Neutrophil (primary cell): ENCODE measurements at regions not wholly inside any gene's neighbourhood (a gene's known extent, or its start where the extent isn't known, plus 50 kb on each side); places are given as distances from the start of the nearest gene placed in this dataset.

Experiments used
- H3K27ac ChIP-seq: fragments of 200-600 bp; sonication (generic); 2 replicates; pipeline ENCODE4 v1.5.1; 2016; ENCODE audit warnings: mild to moderate bottlenecking, moderate library complexity
- H3K27me3 ChIP-seq: fragments of 200-600 bp; sonication (generic); 2 replicates; pipeline ENCODE4 v1.6.0; 2016; ENCODE audit warnings: mild to moderate bottlenecking
- H3K36me3 ChIP-seq: fragments of 200-600 bp; sonication (generic); 2 replicates; pipeline ENCODE4 v1.5.1; 2017
- H3K4me1 ChIP-seq, 2 experiments: fragments of 200-600 bp in 1 of 2; sonication (generic) in 1 of 2; 1 replicate in 1 of 2; 2 replicates in 1 of 2; pipeline versions ENCODE4 v1.5.1 to v1.6.1; 2013 to 2016; ENCODE audit warnings: low read depth in 1 of 2, low read length in 1 of 2, mild to moderate bottlenecking in 1 of 2, moderate library complexity in 1 of 2; ENCODE audit not compliant: control insufficient read depth in 1 of 2, insufficient read depth in 1 of 2
- H3K4me3 ChIP-seq, 2 experiments: fragments of 200-600 bp in 1 of 2; sonication (generic) in 1 of 2; 1 replicate in 1 of 2; 2 replicates in 1 of 2; pipeline ENCODE4 v1.5.1; 2013 to 2016; ENCODE audit warnings: low read depth in 1 of 2, low read length in 1 of 2, mild to moderate bottlenecking in 1 of 2, moderate library complexity in 1 of 2
- H3K9me3 ChIP-seq: fragments of 200-600 bp; sonication (generic); 2 replicates; pipeline ENCODE4 v1.5.1; 2016
- CTCF ChIP-seq: fragments of 200-600 bp; sonication (generic); IDR thresholded peaks from 2 replicates; pipeline ENCODE4 v1.5.1; 2016; ENCODE audit warnings: antibody characterized with exemption

GRCh38 chr2:181218401-181218821 is 238.0 kb downstream of the UBE2E3 start:
- H3K4me1 ChIP-seq = no peaks in the 10 kb centered on the region
- no peaks in the 10 kb centered on the region for H3K9me3 ChIP-seq
- H3K27me3 ChIP-seq = no peaks in the 10 kb centered on the region
- H3K4me3 ChIP-seq = no peak overlapping the region
- H3K27ac ChIP-seq = no peak overlapping the region
- no peak for TF ChIP-seq CTCF
- no peaks in the 10 kb centered on the region for H3K36me3 ChIP-seq

DNA sequence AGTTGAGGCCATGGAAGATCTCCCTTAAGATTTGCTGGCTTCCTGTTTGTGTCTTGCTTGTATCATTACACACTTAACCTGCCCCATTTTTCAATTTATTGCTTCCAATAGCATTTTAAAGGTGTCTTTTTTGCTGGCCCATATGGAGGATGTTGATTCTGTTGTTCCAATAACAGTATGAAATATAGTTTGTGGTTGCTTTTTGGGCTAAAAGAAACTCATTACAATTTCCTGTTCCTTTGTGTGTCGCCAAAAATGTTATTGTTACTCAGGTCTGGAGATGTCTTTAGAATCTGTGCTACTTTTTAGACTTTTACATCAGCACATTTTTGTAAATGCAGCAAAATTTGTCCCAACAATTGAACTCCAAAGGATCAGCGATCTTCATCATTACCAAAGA is 234.0 kb upstream of the ITGA4 start:
- Histone ChIP-seq H3K36me3 (no peaks in the 10 kb centered on the region), H3K4me3 (no peak overlapping the region), H3K27ac (no peak overlapping the region), H3K4me1 (no peaks in the 10 kb centered on the region), H3K27me3 (no peaks in the 10 kb centered on the region), H3K9me3 (no peaks in the 10 kb centered on the region)
- no peak for TF ChIP-seq CTCF

DNA sequence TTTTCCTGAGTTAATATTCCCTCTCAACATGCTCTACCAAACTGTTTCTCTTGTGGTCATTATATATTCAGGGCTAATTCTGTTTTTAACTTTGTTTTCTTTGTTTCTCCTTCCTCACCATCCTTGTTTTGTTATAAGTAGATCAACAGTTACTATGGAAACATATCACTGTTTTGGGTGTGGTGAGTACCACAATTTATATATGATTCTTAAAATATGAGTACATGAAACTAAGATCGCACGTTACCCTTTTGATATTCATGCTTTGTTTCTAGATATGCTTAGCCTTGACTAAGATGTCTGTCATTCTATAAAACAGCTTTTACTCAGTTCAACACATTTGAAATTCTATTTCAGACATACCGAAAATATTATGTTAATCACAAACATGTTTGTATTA is 232.3 kb upstream of the ITGA4 start:
- Histone ChIP-seq H3K27me3 (no peaks in the 10 kb centered on the region), H3K9me3 (no peaks in the 10 kb centered on the region), H3K4me3 (no peak overlapping the region), H3K36me3 (no peaks in the 10 kb centered on the region), H3K27ac (no peak overlapping the region), H3K4me1 (no peaks in the 10 kb centered on the region)
- TF ChIP-seq CTCF = no peak

- no peak for TF ChIP-seq CTCF
- H3K4me3 ChIP-seq = no peak overlapping the region
Observed at GRCh38 chr2:181228661-181229060, 228.5 kb upstream of the ITGA4 start.

DNA sequence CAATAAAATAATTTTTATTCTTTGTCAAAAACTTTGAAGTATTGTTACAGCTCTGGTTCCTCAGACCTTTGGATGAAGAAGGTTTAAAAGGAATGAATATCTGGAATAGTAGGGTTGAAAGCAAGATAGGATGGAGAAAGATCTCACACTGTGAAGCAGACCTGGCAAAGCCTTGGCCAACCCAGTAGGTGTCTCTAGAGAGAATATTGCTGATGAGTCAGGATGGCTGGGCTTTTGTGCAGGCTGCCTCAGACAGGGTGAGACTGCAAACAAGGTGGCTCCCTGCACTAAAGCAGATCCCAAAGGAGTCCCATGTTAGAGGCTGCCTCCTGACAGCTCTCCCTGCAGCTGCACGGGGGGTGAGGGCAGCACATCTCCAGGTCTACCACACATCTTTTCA is 226.0 kb upstream of the ITGA4 start:
- Histone ChIP-seq H3K27me3 (no peaks in the 10 kb centered on the region), H3K4me3 (no peak overlapping the region), H3K27ac (no peak overlapping the region), H3K36me3 (no peaks in the 10 kb centered on the region), H3K4me1 (no peaks in the 10 kb centered on the region), H3K9me3 (no peaks in the 10 kb centered on the region)
- TF ChIP-seq CTCF = no peak

More at GRCh38 chr2:181228661-181229060, 228.5 kb upstream of the ITGA4 start:
- Histone ChIP-seq H3K27ac (no peak overlapping the region), H3K4me1 (no peaks in the 10 kb centered on the region), H3K27me3 (no peaks in the 10 kb centered on the region), H3K9me3 (no peaks in the 10 kb centered on the region), H3K36me3 (no peaks in the 10 kb centered on the region)
